ENCODE measurements at regions not wholly inside any gene's neighbourhood (a gene's known extent, or its start where the extent isn't known, plus 50 kb on each side); places are given as distances from the start of the nearest gene placed in this dataset.

DNA sequence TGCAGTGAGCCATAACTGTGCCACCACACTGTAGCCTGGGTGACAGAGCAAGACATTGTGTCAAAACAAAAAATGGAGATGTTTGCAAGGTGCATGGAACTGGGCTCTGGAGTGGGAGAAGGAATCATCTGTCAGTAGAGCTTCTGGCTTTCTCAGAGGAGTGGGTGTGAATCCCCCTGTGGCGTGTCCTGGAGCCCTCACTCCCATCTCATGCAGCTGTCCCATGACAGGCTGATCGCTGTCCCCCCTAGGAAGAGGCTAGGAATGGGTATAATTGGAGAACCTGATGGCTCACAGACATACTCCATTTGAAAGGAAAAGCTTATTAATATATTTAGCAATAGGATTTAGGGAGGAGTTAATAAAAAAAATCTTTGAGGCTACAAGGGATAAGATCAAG, 125.8 kb upstream of the EPB41L3 start:
- Mint-ChIP-seq H3K4me3 (no peak overlapping the region), H3K9me3 (no peaks in the 10 kb centered on the region), H3K27me3 (ENCODE audit: low read depth) (no peaks in the 10 kb centered on the region), H3K4me1 (no peaks in the 10 kb centered on the region), H3K36me3 (ENCODE audit: low read depth) (no peaks in the 10 kb centered on the region), H3K27ac (no peak overlapping the region)
- TF ChIP-seq CTCF (IDR thresholded peaks at IDR 0.05; ENCODE audit: unreplicated experiment in 3 of 3): no peak

- no peak for TF ChIP-seq CTCF (IDR thresholded peaks at IDR 0.05; ENCODE audit: unreplicated experiment in 3 of 3)
- no peaks in the 10 kb centered on the region for H3K27me3 Mint-ChIP-seq (ENCODE audit: low read depth)
- no peaks in the 10 kb centered on the region for H3K4me1 Mint-ChIP-seq
- no peaks in the 10 kb centered on the region for H3K9me3 Mint-ChIP-seq
- no peaks in the 10 kb centered on the region for H3K36me3 Mint-ChIP-seq (ENCODE audit: low read depth)
- H3K4me3 Mint-ChIP-seq: no peak overlapping the region
- no peak overlapping the region for H3K27ac Mint-ChIP-seq
Measured at GRCh38 chr18:5668087-5668715, 124.4 kb upstream of the EPB41L3 start.

DNA sequence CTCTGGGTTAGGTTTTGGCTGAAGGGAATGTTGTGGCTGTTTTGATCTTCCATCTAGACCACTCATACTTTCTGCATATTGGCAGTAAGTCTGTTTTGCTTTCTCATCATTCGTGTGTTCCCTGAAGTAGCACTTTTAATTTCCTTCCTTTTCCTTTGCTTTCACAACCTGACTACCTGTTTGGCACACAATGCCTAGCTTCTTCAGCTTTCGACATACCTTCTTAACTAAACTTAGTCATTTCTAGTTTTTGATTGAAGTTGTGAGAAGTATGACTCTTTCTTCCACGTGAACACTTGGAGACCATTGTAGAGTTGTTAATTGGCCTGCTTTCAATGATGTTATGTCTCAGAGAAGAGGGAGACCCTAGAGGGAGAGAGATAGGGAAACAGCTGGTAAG, 123.6 kb upstream of the EPB41L3 start:
- Mint-ChIP-seq H3K27ac (no peak overlapping the region), H3K4me1 (no peaks in the 10 kb centered on the region), H3K27me3 (ENCODE audit: low read depth) (no peaks in the 10 kb centered on the region), H3K9me3 (no peaks in the 10 kb centered on the region), H3K36me3 (ENCODE audit: low read depth) (no peaks in the 10 kb centered on the region), H3K4me3 (no peak overlapping the region)
- no peak for TF ChIP-seq CTCF (IDR thresholded peaks at IDR 0.05; ENCODE audit: unreplicated experiment in 3 of 3)

GRCh38 chr18:5662586-5663090, 118.8 kb upstream of the EPB41L3 start:
- no peak overlapping the region for H3K27ac Mint-ChIP-seq
- H3K36me3 Mint-ChIP-seq (ENCODE audit: low read depth): no peaks in the 10 kb centered on the region
- H3K9me3 Mint-ChIP-seq: no peaks in the 10 kb centered on the region
- H3K4me1 Mint-ChIP-seq: no peaks in the 10 kb centered on the region
- H3K27me3 Mint-ChIP-seq (ENCODE audit: low read depth): no peaks in the 10 kb centered on the region
- no peak for TF ChIP-seq CTCF (IDR thresholded peaks at IDR 0.05; ENCODE audit: unreplicated experiment in 3 of 3)
- H3K4me3 Mint-ChIP-seq: no peak overlapping the region

DNA sequence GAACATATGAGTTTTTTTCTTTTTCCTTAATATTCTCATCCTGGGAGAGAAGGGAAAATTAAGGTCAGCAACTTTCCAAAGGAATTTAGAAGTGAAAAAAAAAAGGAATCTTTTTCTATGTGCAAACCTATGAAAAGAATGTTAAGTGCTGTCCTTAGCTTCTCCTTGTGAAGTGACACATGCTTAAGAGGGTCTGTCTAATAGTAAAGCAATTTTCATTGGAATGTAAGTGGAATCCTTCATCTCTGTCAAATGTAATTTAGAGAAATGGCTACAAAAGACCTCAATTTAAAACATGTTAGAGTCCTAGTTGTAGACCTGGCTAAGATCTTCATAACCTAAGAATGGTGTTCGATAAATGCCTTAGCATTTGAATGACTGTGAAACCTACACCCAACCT, 117.4 kb upstream of the EPB41L3 start:
- no peak for TF ChIP-seq CTCF (IDR thresholded peaks at IDR 0.05; ENCODE audit: unreplicated experiment in 3 of 3)
- Mint-ChIP-seq H3K4me1 (no peaks in the 10 kb centered on the region), H3K9me3 (no peaks in the 10 kb centered on the region), H3K27ac (no peak overlapping the region), H3K4me3 (no peak overlapping the region), H3K36me3 (ENCODE audit: low read depth) (no peaks in the 10 kb centered on the region), H3K27me3 (ENCODE audit: low read depth) (no peaks in the 10 kb centered on the region)

DNA sequence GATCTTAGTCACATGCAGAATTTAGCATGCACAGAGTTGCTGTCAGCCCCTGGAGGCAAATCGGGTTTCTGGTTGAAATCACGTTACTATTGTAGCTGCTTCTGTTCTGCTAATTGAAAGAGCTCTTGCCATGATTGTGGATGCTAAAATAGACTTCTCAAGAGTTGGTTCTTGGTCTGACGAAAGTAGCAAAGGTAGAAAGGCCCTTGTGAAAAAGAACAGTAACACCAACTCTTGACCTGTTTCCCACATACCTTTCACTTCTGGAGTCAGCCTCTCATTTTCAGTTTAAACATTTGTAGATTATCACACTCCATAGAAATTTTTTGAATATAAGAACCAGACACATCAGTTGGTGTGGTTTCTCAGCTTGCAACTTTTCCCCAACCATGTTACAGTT, 110.0 kb upstream of the EPB41L3 start:
- Mint-ChIP-seq H3K36me3 (ENCODE audit: low read depth) (no peaks in the 10 kb centered on the region), H3K27me3 (ENCODE audit: low read depth) (no peaks in the 10 kb centered on the region), H3K4me1 (no peaks in the 10 kb centered on the region)

More for the DNA sequence above, 110.0 kb upstream of the EPB41L3 start:
- Mint-ChIP-seq H3K4me3 (no peak overlapping the region), H3K27ac (no peak overlapping the region), H3K9me3 (no peaks in the 10 kb centered on the region)
- TF ChIP-seq CTCF (IDR thresholded peaks at IDR 0.05; ENCODE audit: unreplicated experiment in 3 of 3): no peak
